ENCODE measurements at regions not wholly inside any gene's neighbourhood (a gene's known extent, or its start where the extent isn't known, plus 50 kb on each side); places are given as distances from the start of the nearest gene placed in this dataset.

GRCh38 chr9:105932276-105932675 is 237.9 kb downstream of the TMEM38B start:
- Histone ChIP-seq H3K4ac (replicated peaks; ENCODE audit: insufficient read length, low read depth, low read length) (no peak overlapping the region), H2AFZ (ENCODE audit: low read length) (no peak overlapping the region), H3K27me3 (replicated peaks in 1 of 4; ENCODE audit: control insufficient read depth in 3 of 4, extremely low read depth in 1 of 4, insufficient read depth in 3 of 4, low read length in 3 of 4) (no peaks in the 10 kb centered on the region), H3K4me1 (replicated peaks in 1 of 4; ENCODE audit: control insufficient read depth in 3 of 4, insufficient read depth in 4 of 4, low read length in 3 of 4) (no peaks in the 10 kb centered on the region), H3K18ac (ENCODE audit: extremely low read depth, low read length) (no peak overlapping the region), H3K79me2 (ENCODE audit: control insufficient read depth in 1 of 2, insufficient read depth in 2 of 2, low read length in 2 of 2) (no peaks in the 10 kb centered on the region), H3K9me3 (ENCODE audit: insufficient read depth in 2 of 2, low read depth in 1 of 2, low read length in 1 of 2) (no peaks in the 10 kb centered on the region), H3K36me3 (ENCODE audit: control insufficient read depth in 2 of 4, insufficient read depth in 4 of 4, low read length in 3 of 4) (no peaks in the 10 kb centered on the region), H3K56ac (replicated peaks; ENCODE audit: insufficient read length, low read depth, low read length) (no peak overlapping the region), H4K5ac (ENCODE audit: insufficient read length, low read depth, low read length) (no peak overlapping the region), H3K14ac (ENCODE audit: insufficient read length) (no peak overlapping the region), H4K8ac (ENCODE audit: extremely low read depth, insufficient read depth, low read length) (no peak overlapping the region), H3K27ac (ENCODE audit: low read depth, low read length) (no peak overlapping the region), H2BK15ac (ENCODE audit: low read length) (no peak overlapping the region), H3K4me3 (ENCODE audit: extremely low read depth in 1 of 4, insufficient read depth in 2 of 4, low read depth in 3 of 4, low read length in 4 of 4) (no peak overlapping the region), H4K20me1 (replicated peaks in 1 of 2; ENCODE audit: control insufficient read depth in 1 of 2, insufficient read depth in 2 of 2, low read length in 2 of 2) (no peaks in the 10 kb centered on the region), H2BK12ac (ENCODE audit: low read depth, low read length) (no peak overlapping the region), H3K9ac (replicated peaks in 1 of 4; ENCODE audit: extremely low read depth in 1 of 4, low read depth in 3 of 4, low read length in 3 of 4) (no peak overlapping the region), H3K23ac (ENCODE audit: insufficient read length) (no peak overlapping the region), H3K79me1 (ENCODE audit: low read depth, low read length) (no peaks in the 10 kb centered on the region), H2AK5ac (ENCODE audit: low read depth, low read length) (no peak overlapping the region), H2BK5ac (ENCODE audit: low read depth, low read length) (no peak overlapping the region), H3K23me2 (ENCODE audit: low read depth, low read length) (no peaks in the 10 kb centered on the region), H3K4me2 (ENCODE audit: insufficient read depth in 1 of 2, low read depth in 2 of 2, low read length in 2 of 2) (no peak overlapping the region), H2BK120ac (replicated peaks; ENCODE audit: low read depth, low read length) (no peak overlapping the region), H2BK20ac (ENCODE audit: low read length) (no peak overlapping the region), H4K91ac (replicated peaks; ENCODE audit: insufficient read length, low read length) (no peak overlapping the region)
- DNase-seq (ENCODE audit: low read depth in 1 of 2, low spot score in 2 of 2) (no peak), FAIRE-seq (no peak)
- no peak for TF ChIP-seq BACH1 (IDR thresholded peaks at IDR 0.05; ENCODE audit: low read length)
- TF ChIP-seq TCF12 (IDR thresholded peaks at IDR 0.05; ENCODE audit: low read depth, low read length): no peak
- no peak for TF ChIP-seq SIRT6 (IDR thresholded peaks at IDR 0.05; ENCODE audit: low read length)
- POLR2A ChIA-PET (ENCODE audit: partially characterized antibody): no interaction called here
- CTCF ChIA-PET (ENCODE audit: partially characterized antibody): interaction anchor here (0.6 to 2.5 kb wide), 4 partner anchors 11 to 1419 kb away, joined by 3 to 5 read pairs (median 3); no protein-coding TSS in a partner anchor

Measured in H1 (cell line).